ENCODE measurements at regions not wholly inside any gene's neighbourhood (a gene's known extent, or its start where the extent isn't known, plus 50 kb on each side); places are given as distances from the start of the nearest gene placed in this dataset.
"Not testable (repeated sequence)": the region's sequence is repeated elsewhere in the genome, so short reads cannot be mapped to it uniquely, and the experiment has no call there.

GRCh38 chr1:8161546-8162105 lies 135.5 kb upstream of the ERRFI1 start:
- TF ChIP-seq POLR2A (IDR thresholded peaks at IDR 0.05; ENCODE audit: low read length) (no peak), GATA1 (IDR thresholded peaks at IDR 0.05; ENCODE audit: low read depth, low read length) (no peak)
- no peak for DNase-seq

- TF ChIP-seq POLR2A (IDR thresholded peaks at IDR 0.05; ENCODE audit: low read length) (no peak), GATA1 (IDR thresholded peaks at IDR 0.05; ENCODE audit: low read depth, low read length) (no peak)
Observed at GRCh38 chr1:8159470-8160024, 133.4 kb upstream of the ERRFI1 start.

DNA sequence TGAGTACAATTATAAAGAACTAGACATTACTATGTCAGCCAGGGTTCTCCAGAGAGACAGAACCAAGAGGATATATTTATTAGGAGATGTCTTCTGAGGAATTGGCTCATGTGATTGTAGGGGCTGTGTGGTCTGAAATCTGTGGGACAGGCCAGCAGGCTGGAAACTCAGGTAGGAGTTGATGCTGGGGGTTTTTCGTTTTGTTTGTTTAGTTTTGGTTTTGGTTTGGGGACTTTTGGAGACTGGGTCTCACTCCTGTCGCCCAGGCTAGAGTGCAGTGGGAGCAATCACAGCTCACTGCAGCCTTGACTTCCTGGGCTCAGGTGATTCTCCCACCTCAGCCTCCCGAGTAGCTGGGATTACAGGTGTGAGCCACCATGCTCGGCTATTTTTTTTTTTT lies 132.9 kb upstream of the ERRFI1 start:
- DNase-seq, result no peak
- TF ChIP-seq POLR2A (IDR thresholded peaks at IDR 0.05; ENCODE audit: low read length) (no peak), GATA1 (IDR thresholded peaks at IDR 0.05; ENCODE audit: low read depth, low read length) (no peak)

More at GRCh38 chr1:8159470-8160024, 133.4 kb upstream of the ERRFI1 start:
- peak in 1 of 2 experiments; percentile 2 for DNase-seq

DNA sequence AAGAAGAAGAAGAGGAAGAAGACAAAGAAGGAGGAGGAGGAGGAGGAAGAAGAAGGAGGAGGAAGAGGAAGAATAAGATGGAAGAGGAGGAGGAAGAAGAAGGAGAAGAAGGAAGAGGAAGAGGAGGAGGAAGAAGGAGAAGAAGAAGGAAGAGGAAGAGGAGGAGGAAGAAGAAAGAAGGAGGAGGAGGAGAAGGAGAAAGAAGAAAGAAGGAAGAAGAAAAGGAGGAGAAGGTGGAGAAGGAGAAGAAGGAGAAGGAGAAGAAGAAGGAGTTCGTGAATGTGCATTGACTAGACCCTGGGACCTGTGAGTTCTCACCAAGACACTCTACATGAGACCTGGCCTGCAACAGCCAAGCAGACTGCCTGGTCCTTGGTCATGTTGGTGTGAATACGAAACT lies 131.7 kb upstream of the ERRFI1 start:
- TF ChIP-seq GATA1 (IDR thresholded peaks at IDR 0.05; ENCODE audit: low read depth, low read length) (no peak), POLR2A (IDR thresholded peaks at IDR 0.05; ENCODE audit: low read length) (no peak)
- DNase-seq, result no peak

DNA sequence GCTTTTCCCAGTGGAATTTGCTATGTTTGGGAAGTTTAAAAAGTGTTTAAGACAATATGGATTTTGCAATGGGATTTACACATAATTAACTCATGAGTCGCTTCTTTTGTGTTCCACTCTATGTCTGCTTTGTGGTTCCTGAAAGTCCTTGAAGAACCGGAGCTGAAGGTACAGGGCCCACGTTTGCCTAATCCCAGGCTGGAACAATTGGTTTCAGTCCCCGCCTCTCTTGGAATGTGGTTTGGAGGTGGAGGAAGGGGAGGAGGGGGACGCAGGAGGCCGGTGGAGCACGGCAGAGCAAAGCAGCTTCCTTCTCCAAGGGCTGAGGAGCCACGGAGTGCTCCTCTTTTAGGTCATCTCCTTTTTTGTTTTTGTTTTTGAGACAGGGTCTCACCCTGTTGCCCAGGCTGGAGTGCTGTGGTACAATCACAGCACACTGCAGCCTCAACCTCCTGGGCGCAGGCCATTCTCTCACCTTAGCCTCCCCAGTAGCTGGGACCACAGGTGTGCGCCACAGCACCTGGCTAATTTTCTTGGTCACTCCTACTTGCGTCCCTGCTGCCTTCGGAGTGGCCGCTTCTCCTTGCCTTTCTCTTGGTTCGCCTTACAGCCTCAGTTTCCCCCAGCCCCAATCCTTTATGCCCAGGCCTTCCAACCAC lies 129.5 kb upstream of the ERRFI1 start:
- DNase-seq, result no peak

DNA sequence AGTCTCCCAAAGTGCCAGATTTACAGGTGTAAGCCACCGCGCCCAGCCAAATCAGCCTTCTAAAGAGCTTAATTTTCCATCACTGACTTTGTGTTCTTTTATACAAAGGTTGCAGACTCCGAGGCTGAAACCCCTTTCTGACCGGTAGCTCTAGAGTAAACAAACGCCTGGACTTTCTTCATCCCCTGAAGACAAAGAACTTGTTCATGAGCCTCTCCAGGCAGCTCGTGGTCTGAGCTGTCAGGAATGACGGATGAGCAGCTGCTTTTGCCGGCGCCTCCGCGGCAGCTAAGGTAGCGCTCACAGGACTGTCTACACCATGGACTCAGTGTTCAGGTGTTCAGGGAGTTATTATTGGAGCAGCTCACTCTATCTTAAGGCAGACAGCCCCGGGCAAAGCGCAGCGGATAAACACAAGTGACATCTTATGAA lies 128.5 kb upstream of the ERRFI1 start:
- no peak for TF ChIP-seq GATA1 (IDR thresholded peaks at IDR 0.05; ENCODE audit: low read depth, low read length)
- DNase-seq, result no peak

More for the DNA sequence above, 129.5 kb upstream of the ERRFI1 start:
- no peak for TF ChIP-seq POLR2A (IDR thresholded peaks at IDR 0.05; ENCODE audit: low read length)
- TF ChIP-seq GATA1 (IDR thresholded peaks at IDR 0.05; ENCODE audit: low read depth, low read length), result no peak

DNA sequence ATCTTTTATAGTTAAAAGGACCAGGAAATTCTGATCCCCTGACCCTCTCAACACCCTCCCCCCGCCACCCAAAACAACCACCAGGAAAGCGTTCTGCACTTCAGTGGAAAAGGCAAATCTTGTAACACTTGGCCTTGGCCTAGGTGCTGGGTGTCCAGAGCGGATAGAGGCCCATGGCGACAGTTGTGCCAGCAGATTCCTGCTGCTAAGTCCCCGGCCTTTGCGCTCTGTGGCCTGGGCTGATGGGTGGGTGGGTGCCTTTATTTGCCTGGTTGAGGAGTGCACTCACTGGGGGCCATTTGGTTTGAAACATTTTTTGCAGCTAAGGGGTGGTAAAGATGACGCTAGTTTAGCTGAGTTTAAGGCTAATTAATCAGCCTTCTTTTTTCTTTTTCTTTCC lies 127.9 kb upstream of the ERRFI1 start:
- TF ChIP-seq POLR2A (IDR thresholded peaks at IDR 0.05; ENCODE audit: low read length), result no peak
- no peak for TF ChIP-seq GATA1 (IDR thresholded peaks at IDR 0.05; ENCODE audit: low read depth, low read length)
- DNase-seq, result no peak

DNA sequence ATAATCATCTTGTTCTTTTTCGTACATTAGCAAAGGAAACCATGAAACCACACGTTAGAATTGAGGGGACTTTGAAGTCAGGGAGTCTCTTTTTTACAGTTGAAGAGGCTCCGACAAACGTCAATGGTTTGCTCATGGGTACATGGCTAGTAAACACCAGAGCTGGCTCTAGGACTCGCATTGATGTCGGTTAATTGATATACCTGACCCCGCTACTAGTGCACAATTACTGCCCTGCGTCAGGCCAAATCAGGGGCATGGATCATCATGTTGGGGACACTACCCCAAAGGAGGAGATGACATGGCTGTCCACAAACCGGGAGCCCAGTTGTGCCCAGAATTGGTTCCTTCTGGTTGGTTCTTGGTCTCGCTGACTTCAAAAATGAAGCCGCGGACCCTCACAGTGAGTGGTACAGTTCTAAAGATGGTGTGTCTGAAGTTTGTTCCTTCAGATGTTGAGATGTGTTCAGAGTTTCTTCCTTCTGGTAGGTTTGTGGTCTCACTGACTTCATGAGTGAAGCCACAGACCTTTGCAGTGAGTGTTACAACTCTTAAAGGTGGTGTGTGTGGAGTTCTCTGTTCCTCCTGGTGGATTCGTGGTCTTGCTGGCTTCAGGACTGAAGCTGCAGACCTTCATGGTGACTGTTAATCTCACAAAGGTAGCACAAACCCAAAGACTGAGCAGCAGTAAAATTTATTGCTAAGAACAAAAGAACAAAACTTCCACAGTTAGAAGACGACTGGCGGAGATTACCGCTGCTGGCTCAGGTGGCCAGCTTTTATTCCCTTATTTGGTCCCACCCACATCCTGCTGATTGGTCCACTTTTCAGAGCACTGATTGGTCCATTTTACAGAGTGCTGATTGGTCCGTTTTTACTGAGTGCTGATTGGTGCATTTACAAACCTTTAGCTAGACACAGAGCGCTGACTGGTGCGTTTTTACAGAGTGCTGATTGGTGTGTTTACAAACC lies 126.9 kb upstream of the ERRFI1 start:
- TF ChIP-seq GATA1 (IDR thresholded peaks at IDR 0.05; ENCODE audit: low read depth, low read length), result no peak
- TF ChIP-seq POLR2A (IDR thresholded peaks at IDR 0.05; ENCODE audit: low read length), result no peak
- peak in 1 of 2 experiments; percentile 6 for DNase-seq

DNA sequence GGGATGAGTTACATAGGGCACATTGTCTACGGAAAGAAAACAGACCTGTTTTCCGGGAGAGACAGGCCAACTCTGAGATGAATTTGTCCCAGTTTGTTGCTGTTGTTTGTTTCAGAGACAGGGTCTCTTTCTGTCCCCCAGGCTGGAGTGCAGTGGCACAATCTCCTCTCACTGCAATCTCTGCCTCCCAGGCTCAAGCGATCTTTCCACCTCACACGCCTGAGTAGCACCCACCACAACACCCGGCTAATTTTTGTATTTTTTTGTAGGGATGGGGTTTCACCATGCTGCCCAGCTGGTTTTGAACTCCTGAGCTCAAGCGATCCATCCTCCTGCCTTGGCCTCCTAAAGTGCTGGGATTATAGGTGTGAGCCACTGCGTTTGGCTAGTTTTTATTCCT lies 125.5 kb upstream of the ERRFI1 start:
- DNase-seq, result no peak
- TF ChIP-seq GATA1 (IDR thresholded peaks at IDR 0.05; ENCODE audit: low read depth, low read length), result no peak
- TF ChIP-seq POLR2A (IDR thresholded peaks at IDR 0.05; ENCODE audit: low read length), result no peak

DNA sequence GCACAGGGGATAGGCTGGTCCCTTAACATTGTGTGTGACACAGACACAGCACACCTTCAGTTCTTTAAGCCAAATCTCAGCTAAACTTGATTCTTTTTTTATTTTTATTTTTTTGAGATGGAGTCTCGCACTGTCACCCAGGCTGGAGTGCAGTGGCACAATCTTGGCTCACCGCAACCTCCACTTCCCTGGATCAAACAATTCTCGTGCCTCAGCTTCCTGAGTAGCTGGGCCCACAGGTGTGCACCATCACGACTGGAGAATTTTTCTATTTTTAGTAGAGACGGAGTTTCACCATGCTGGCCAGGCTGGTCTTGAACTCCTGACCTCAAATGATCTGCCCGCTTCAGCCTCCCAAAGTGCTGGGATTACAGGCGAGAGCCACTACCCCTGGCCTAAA lies 123.6 kb upstream of the ERRFI1 start:
- DNase-seq, result not testable (repeated sequence)

GRCh38 chr1:8147956-8148355 lies 121.8 kb upstream of the ERRFI1 start:
- no peak for DNase-seq
- no peak for TF ChIP-seq GATA1 (IDR thresholded peaks at IDR 0.05; ENCODE audit: low read depth, low read length)

- no peak for DNase-seq
- TF ChIP-seq GATA1 (IDR thresholded peaks at IDR 0.05; ENCODE audit: low read depth, low read length) (no peak), POLR2A (IDR thresholded peaks at IDR 0.05; ENCODE audit: low read length) (no peak)
Observed at GRCh38 chr1:8146257-8146855, 120.2 kb upstream of the ERRFI1 start.

DNA sequence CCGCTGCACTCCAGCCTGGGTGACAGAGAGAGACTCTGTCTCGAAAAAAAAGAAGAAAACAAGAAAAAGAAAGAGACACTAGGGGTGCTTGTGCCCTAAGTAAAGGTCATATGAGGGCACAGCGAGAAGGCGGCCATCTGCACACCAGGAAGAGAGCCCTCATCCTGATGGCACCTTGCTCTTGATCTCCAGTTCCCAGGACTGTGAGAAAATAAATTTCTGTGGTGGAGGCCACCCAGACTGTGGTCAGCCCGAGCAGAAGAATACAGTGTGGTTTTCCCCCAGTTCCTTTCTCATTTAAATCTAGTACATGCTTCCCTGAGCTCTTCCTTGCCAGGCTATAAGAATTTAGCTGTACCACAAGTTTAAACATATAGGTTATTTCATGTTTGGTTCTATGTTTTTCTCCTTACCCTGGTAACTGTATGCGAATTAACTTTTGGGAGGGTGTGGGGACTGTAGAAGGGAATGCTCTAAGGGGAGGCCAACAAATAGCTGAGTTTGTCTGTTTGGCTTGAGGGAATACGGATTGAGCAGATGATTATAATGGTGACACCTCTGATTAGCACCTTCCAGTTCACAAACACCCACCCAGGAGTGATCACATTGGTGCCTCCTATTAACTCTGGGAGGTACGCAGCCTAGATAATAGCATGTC lies 119.6 kb upstream of the ERRFI1 start:
- TF ChIP-seq GATA1 (IDR thresholded peaks at IDR 0.05; ENCODE audit: low read depth, low read length), result no peak
- TF ChIP-seq POLR2A (IDR thresholded peaks at IDR 0.05; ENCODE audit: low read length), result no peak
- no peak for DNase-seq
